ENCODE measurements at regions not wholly inside any gene's neighbourhood (a gene's known extent, or its start where the extent isn't known, plus 50 kb on each side); places are given as distances from the start of the nearest gene placed in this dataset.
"Not testable (repeated sequence)": the region's sequence is repeated elsewhere in the genome, so short reads cannot be mapped to it uniquely, and the experiment has no call there.

- no peak for TF ChIP-seq CTCF (IDR thresholded peaks at IDR 0.05; ENCODE audit: unreplicated experiment)
- Mint-ChIP-seq H3K36me3 (no peaks in the 10 kb centered on the region), H3K4me3 (no peak overlapping the region), H3K9me3 (peaks cover 19% of the 10 kb centered on the region), H3K27me3 (ENCODE audit: low read depth) (no peaks in the 10 kb centered on the region), H3K27ac (no peak overlapping the region), H3K4me1 (no peaks in the 10 kb centered on the region)
- DNase-seq (ENCODE audit: low spot score in 2 of 2, unreplicated experiment in 2 of 2) = no peak
Measured at GRCh38 chr21:23574932-23575331, 2032.3 kb downstream of the MRPL39 start.

GRCh38 chr21:23548924-23549323 is 2058.4 kb downstream of the MRPL39 start:
- not testable (repeated sequence) for H3K36me3 Mint-ChIP-seq

GRCh38 chr21:23543333-23543732 is 2063.9 kb downstream of the MRPL39 start:
- TF ChIP-seq CTCF (IDR thresholded peaks at IDR 0.05; ENCODE audit: unreplicated experiment) = no peak
- Mint-ChIP-seq H3K9me3 (peaks cover 26% of the 10 kb centered on the region), H3K4me1 (no peaks in the 10 kb centered on the region), H3K36me3 (no peaks in the 10 kb centered on the region), H3K27me3 (ENCODE audit: low read depth) (no peaks in the 10 kb centered on the region), H3K4me3 (no peak overlapping the region), H3K27ac (no peak overlapping the region)
- DNase-seq (ENCODE audit: low spot score in 2 of 2, unreplicated experiment in 2 of 2) = no peak

More at GRCh38 chr21:23548924-23549323, 2058.4 kb downstream of the MRPL39 start:
- not testable (repeated sequence) for H3K4me3 Mint-ChIP-seq; H3K27me3 Mint-ChIP-seq (ENCODE audit: low read depth); DNase-seq (ENCODE audit: low spot score in 2 of 2, unreplicated experiment in 2 of 2); H3K4me1 Mint-ChIP-seq; H3K27ac Mint-ChIP-seq
- peaks cover 20% of the 10 kb centered on the region for H3K9me3 Mint-ChIP-seq

DNA sequence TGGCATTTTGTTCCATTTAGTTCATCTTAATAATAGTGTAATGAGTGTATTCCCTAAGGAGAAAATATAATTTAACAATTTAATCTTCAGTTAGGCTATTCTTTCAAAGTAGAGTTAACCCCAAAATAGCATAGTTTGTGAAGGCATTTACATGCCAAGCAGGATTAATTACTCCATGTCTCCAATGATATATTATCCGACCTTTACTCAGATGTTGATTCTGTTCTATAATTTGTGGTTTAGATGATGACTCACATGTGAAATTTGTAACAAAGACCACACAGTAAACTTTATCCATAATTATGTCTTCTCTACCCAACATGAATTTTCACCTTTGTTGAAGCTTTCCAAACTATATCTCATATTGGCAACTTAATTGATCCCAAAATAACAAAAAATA is 2065.2 kb downstream of the MRPL39 start:
- no peak overlapping the region for H3K4me3 Mint-ChIP-seq
- no peaks in the 10 kb centered on the region for H3K4me1 Mint-ChIP-seq
- H3K9me3 Mint-ChIP-seq = peaks cover 26% of the 10 kb centered on the region
- no peaks in the 10 kb centered on the region for H3K27me3 Mint-ChIP-seq (ENCODE audit: low read depth)
- no peaks in the 10 kb centered on the region for H3K36me3 Mint-ChIP-seq
- DNase-seq (ENCODE audit: low spot score in 2 of 2, unreplicated experiment in 2 of 2) = no peak
- TF ChIP-seq CTCF (IDR thresholded peaks at IDR 0.05; ENCODE audit: unreplicated experiment) = no peak
- H3K27ac Mint-ChIP-seq = no peak overlapping the region

GRCh38 chr21:23541571-23541970 is 2065.7 kb downstream of the MRPL39 start:
- no peak for DNase-seq (ENCODE audit: low spot score in 2 of 2, unreplicated experiment in 2 of 2)
- Mint-ChIP-seq H3K27me3 (ENCODE audit: low read depth) (no peaks in the 10 kb centered on the region), H3K9me3 (peaks cover 26% of the 10 kb centered on the region), H3K36me3 (no peaks in the 10 kb centered on the region), H3K4me1 (no peaks in the 10 kb centered on the region), H3K4me3 (no peak overlapping the region), H3K27ac (no peak overlapping the region)
- TF ChIP-seq CTCF (IDR thresholded peaks at IDR 0.05; ENCODE audit: unreplicated experiment) = no peak

DNA sequence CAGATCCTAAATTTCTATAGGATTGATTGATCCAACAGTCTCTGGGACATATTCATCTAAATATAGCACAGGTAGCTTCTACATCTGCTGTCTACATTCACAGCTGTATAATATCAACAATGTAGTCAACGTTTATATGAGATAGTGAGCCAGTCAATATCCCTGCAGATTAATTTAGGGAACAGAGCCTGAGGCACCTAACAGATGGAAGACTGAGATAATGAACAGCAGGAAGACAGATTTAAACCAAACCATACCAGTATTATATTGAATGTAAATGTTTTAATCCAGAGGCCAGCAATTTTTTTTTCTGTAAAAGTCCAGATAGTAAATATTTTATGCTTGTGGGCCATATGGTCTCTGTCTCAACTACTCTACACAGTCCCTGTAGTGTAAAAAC is 2072.4 kb downstream of the MRPL39 start:
- no peak for DNase-seq (ENCODE audit: low spot score in 2 of 2, unreplicated experiment in 2 of 2)
- peaks cover 3% of the 10 kb centered on the region for H3K27me3 Mint-ChIP-seq (ENCODE audit: low read depth)
- H3K27ac Mint-ChIP-seq = no peak overlapping the region
- no peaks in the 10 kb centered on the region for H3K36me3 Mint-ChIP-seq
- H3K4me1 Mint-ChIP-seq = no peaks in the 10 kb centered on the region
- no peak overlapping the region for H3K4me3 Mint-ChIP-seq
- TF ChIP-seq CTCF (IDR thresholded peaks at IDR 0.05; ENCODE audit: unreplicated experiment) = no peak
- H3K9me3 Mint-ChIP-seq = peaks cover 25% of the 10 kb centered on the region

All from mesothelial cell of epicardium (in vitro differentiated cells).